ENCODE measurements at regions not wholly inside any gene's neighbourhood (a gene's known extent, or its start where the extent isn't known, plus 50 kb on each side); places are given as distances from the start of the nearest gene placed in this dataset.

DNA sequence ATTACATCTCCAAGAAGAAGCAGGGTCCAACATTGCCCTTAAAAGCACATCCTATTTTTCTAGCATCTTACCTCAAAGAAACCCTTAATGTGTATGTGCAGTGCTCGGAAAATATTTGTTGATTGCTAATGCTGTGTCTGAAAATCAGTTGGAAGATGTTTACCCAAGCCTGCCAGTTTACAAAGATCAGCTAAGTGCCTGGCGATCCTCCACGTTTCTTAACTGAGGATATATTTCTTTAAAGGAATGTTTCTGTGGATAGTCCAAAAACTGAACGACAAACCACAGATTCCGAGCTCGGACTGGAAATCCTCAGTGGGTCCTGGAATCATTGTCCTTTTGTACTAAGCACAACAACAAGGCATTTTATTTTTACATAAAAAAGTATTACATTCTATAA is 595.7 kb upstream of the ARID1B start:
- no peak overlapping the region for H3K4me3 ChIP-seq (ENCODE audit: low read depth, low read length)
- no peak for TF ChIP-seq CTCF (IDR thresholded peaks at IDR 0.05; ENCODE audit: borderline replicate concordance, insufficient read depth, low read depth, low read length)

- H3K4me3 ChIP-seq (ENCODE audit: low read depth, low read length), result no peak overlapping the region
- no peak for TF ChIP-seq CTCF (IDR thresholded peaks at IDR 0.05; ENCODE audit: borderline replicate concordance, insufficient read depth, low read depth, low read length)
Measured at GRCh38 chr6:156175971-156176421, 601.2 kb upstream of the ARID1B start.

DNA sequence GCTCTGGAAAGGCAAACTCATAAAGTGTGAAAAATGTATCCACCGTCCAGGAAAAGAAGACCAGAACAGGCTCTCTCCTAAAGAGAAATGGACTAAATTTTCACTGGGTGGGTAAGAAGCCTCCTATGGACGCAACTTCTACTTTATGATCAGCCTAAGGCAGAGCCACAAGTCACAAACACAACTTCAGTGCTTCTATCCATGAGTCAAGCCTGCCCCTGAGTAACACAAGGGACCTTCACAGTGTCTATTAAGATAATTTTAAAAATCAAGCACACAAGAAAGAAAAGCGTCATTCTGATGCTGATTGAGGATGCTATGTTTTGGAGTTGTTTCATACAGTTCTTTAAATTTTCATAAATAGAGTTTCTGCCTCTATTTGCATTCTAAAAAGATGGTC is 601.7 kb upstream of the ARID1B start:
- no peak for TF ChIP-seq CTCF (IDR thresholded peaks at IDR 0.05; ENCODE audit: borderline replicate concordance, insufficient read depth, low read depth, low read length)

DNA sequence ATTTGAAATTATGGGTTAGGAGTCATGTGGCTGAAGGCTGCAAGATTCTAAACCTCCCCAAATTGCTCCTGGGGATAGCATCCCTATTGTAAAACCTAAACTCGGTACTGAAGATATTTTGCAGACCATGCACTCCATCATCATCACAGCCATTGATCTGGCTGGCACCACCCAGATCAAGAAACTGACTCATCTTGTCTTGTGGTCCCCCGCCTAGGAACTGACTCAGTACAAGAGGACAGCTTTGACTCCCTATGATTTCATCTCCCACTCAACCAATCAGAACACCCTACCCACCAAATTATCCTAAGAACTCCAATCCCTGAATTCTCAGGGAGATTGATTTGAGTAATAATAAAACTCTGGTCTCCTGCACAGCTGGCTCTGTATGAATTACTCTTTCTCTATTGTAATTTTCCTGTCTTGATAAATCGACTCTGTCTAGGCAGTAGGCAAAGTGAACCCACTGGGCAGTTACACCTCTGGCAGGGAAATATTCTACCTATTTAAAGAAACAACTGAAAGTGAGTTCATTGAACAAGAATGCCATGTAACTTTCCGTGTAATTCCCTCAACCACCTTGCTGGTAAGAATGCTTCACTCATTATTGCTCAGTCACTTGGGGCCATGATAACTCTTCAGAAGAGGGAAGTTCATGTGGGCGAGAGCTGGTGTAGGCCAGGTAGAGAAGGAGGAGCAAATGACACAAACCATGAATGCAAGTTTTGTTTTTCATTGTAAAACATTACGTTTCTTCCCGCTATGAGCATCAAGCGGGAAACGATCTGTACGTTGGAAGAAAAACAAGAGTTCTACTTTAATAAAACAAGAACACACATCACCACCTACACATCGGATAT is 602.9 kb upstream of the ARID1B start:
- no peak for TF ChIP-seq CTCF (IDR thresholded peaks at IDR 0.05; ENCODE audit: borderline replicate concordance, insufficient read depth, low read depth, low read length)
- no peak overlapping the region for H3K4me3 ChIP-seq (ENCODE audit: low read depth, low read length)

More for the DNA sequence above, 601.7 kb upstream of the ARID1B start:
- H3K4me3 ChIP-seq (ENCODE audit: low read depth, low read length), result no peak overlapping the region

DNA sequence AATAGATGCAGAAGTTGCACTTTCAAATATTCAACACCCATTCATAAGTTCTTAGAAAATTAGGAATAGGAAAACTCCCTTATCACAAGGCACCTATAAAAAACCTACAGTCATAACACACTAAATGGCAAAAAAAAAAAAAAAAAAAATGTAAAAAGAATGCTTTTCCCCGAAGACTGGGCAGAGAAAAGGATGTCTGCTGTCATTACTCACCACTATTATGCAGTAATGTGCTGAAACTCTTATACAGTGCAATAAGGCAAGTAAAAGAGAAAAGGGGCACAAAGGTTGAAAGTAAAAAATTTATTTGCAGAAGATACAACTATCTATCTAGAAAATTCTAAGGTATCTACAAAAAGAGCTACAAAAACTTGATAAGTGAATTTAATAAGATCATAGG is 607.8 kb upstream of the ARID1B start:
- no peak for TF ChIP-seq CTCF (IDR thresholded peaks at IDR 0.05; ENCODE audit: borderline replicate concordance, insufficient read depth, low read depth, low read length)
- H3K4me3 ChIP-seq (ENCODE audit: low read depth, low read length), result no peak overlapping the region

- H3K4me3 ChIP-seq (ENCODE audit: low read depth, low read length), result no peak overlapping the region
- TF ChIP-seq CTCF (IDR thresholded peaks at IDR 0.05; ENCODE audit: borderline replicate concordance, insufficient read depth, low read depth, low read length), result no peak
Measured at GRCh38 chr6:156167625-156168071, 609.5 kb upstream of the ARID1B start.
